ENCODE measurements at regions not wholly inside any gene's neighbourhood (a gene's known extent, or its start where the extent isn't known, plus 50 kb on each side); places are given as distances from the start of the nearest gene placed in this dataset.

- no peak for DNase-seq (ENCODE audit: low spot score)
- H4K20me1 ChIP-seq (replicated peaks; ENCODE audit: insufficient read depth) = no peaks in the 10 kb centered on the region
- H3K9me3 Mint-ChIP-seq = peaks cover 6% of the 10 kb centered on the region
- no peaks in the 10 kb centered on the region for H3K27me3 ChIP-seq (ENCODE audit: insufficient read depth)
- no peak overlapping the region for H3K27ac Mint-ChIP-seq
- peaks cover 2% of the 10 kb centered on the region; the same call in 2 of the 3 replicates for H3K36me3 Mint-ChIP-seq (ENCODE audit: low read depth)
- H3K27ac ChIP-seq (ENCODE audit: low read depth) = no peak overlapping the region
- no peaks in the 10 kb centered on the region for H3K79me2 ChIP-seq (replicated peaks; ENCODE audit: insufficient read depth)
- no peak for TF ChIP-seq ZNF114 (CRISPR knock-in tag; IDR thresholded peaks at IDR 0.05)
- no peak for TF ChIP-seq ZNF331 (CRISPR knock-in tag; IDR thresholded peaks at IDR 0.05; ENCODE audit: low read depth)
- TF ChIP-seq ETS1 (IDR thresholded peaks at IDR 0.05) = no peak
- no peak for TF ChIP-seq CTCF (conservative IDR thresholded peaks at IDR 0.05; ENCODE audit: low read depth in 2 of 2)
- no peak for TF ChIP-seq ZNF462 (CRISPR knock-in tag; IDR thresholded peaks at IDR 0.05)
- TF ChIP-seq STAT1 (IDR thresholded peaks at IDR 0.05; ENCODE audit: unreplicated experiment) = no peak
- TF ChIP-seq EZH2phosphoT487 (IDR thresholded peaks at IDR 0.05; ENCODE audit: unreplicated experiment) = no peak
- TF ChIP-seq NANOG (IDR thresholded peaks at IDR 0.05; ENCODE audit: borderline replicate concordance) = no peak
- no peak for TF ChIP-seq EZH2 (IDR thresholded peaks at IDR 0.05; ENCODE audit: low read depth, unreplicated experiment)
- no peak for TF ChIP-seq CREB1 (CRISPR knock-in tag; IDR thresholded peaks at IDR 0.05; ENCODE audit: low read depth)
- TF ChIP-seq JUNB (IDR thresholded peaks at IDR 0.05; ENCODE audit: unreplicated experiment) = no peak
- no peak for TF ChIP-seq POLR2AphosphoS5 (IDR thresholded peaks at IDR 0.05; ENCODE audit: low read depth)
- TF ChIP-seq REST (IDR thresholded peaks at IDR 0.05; ENCODE audit: unreplicated experiment) = no peak
- no peaks in the 10 kb centered on the region for H3K4me1 ChIP-seq (ENCODE audit: insufficient read depth)
- H3K4me2 ChIP-seq = no peak overlapping the region
- no peaks in the 10 kb centered on the region for H3K36me3 ChIP-seq (ENCODE audit: insufficient read depth)
- no peak overlapping the region for H2AFZ ChIP-seq
- no peaks in the 10 kb centered on the region for H3F3A ChIP-seq (replicated peaks; ENCODE audit: low read depth)
- H3K4me1 Mint-ChIP-seq = no peaks in the 10 kb centered on the region
- no peak overlapping the region for H3K4me3 ChIP-seq
- H3K27me3 Mint-ChIP-seq (ENCODE audit: insufficient read depth, low read depth, poor library complexity) = peaks cover 2% of the 10 kb centered on the region
- no peak overlapping the region for H3K4me3 Mint-ChIP-seq
- H3K9me2 ChIP-seq (ENCODE audit: insufficient read depth) = no peaks in the 10 kb centered on the region
- no peak for ATAC-seq
These were observed 113.2 kb upstream of the VWC2 start for GRCh38 chr7:49660170-49660783.

All from GM23338 (cell line).